Mucosa of stomach (tissue), 1 donor: ENCODE measurements at regions not wholly inside any gene's neighbourhood (a gene's known extent, or its start where the extent isn't known, plus 50 kb on each side); places are given as distances from the start of the nearest gene placed in this dataset.
A peak's percentile ranks its signal among the peaks of the same experiment; 100 is the strongest.
"Not testable (repeated sequence)": the region's sequence is repeated elsewhere in the genome, so short reads cannot be mapped to it uniquely, and the experiment has no call there.

Experiments used
- H3K27me3 ChIP-seq: one replicate; pipeline ENCODE4 v1.7.0; 2013; ENCODE audit warnings: mild to moderate bottlenecking, low read length; ENCODE audit not compliant: control insufficient read depth, insufficient read depth
- H3K36me3 ChIP-seq: one replicate; pipeline ENCODE4 v1.7.0; 2013; ENCODE audit warnings: low read length; ENCODE audit not compliant: control insufficient read depth, insufficient read depth
- H3K4me1 ChIP-seq: one replicate; pipeline ENCODE4 v1.7.0; 2013; ENCODE audit warnings: mild to moderate bottlenecking, low read length; ENCODE audit not compliant: control insufficient read depth, insufficient read depth
- H3K4me3 ChIP-seq: one replicate; pipeline ENCODE4 v1.7.0; 2013; ENCODE audit warnings: low read length
- H3K9ac ChIP-seq: one replicate; pipeline ENCODE4 v1.7.0; 2013; ENCODE audit warnings: mild to moderate bottlenecking, low read length, moderate library complexity
- H3K9me3 ChIP-seq: one replicate; pipeline ENCODE4 v1.7.0; 2013; ENCODE audit warnings: mild to moderate bottlenecking, low read length, moderate library complexity; ENCODE audit not compliant: control insufficient read depth
- donor health status: Pancreatic carcinoma.

- Histone ChIP-seq H3K36me3 (no peaks in the 10 kb centered on the region), H3K27me3 (no peaks in the 10 kb centered on the region), H3K9me3 (no peaks in the 10 kb centered on the region), H3K4me1 (peaks cover 5% of the 10 kb centered on the region), H3K9ac (no peak overlapping the region), H3K4me3 (no peak overlapping the region)
Observed at GRCh38 chr12:115370207-115370606, 686.2 kb upstream of the TBX3 start.

GRCh38 chr12:115366277-115366676 is 682.3 kb upstream of the TBX3 start:
- not testable (repeated sequence) for H3K36me3 ChIP-seq, H3K27me3 ChIP-seq, H3K4me1 ChIP-seq, H3K9me3 ChIP-seq, H3K4me3 ChIP-seq, H3K9ac ChIP-seq

GRCh38 chr12:115365765-115366164 is 681.8 kb upstream of the TBX3 start:
- H3K27me3 ChIP-seq, H3K4me1 ChIP-seq, H3K9ac ChIP-seq, H3K9me3 ChIP-seq, H3K36me3 ChIP-seq, H3K4me3 ChIP-seq: not testable (repeated sequence)

- Histone ChIP-seq H3K27me3 (no peaks in the 10 kb centered on the region), H3K36me3 (no peaks in the 10 kb centered on the region), H3K9me3 (no peaks in the 10 kb centered on the region), H3K9ac (no peak overlapping the region), H3K4me1 (no peaks in the 10 kb centered on the region), H3K4me3 (no peak overlapping the region)
Observed at GRCh38 chr12:115364921-115365320, 680.9 kb upstream of the TBX3 start.

GRCh38 chr12:115362339-115362976 is 678.5 kb upstream of the TBX3 start:
- no peak overlapping the region for H3K9ac ChIP-seq
- no peak overlapping the region for H3K4me3 ChIP-seq
- H3K36me3 ChIP-seq: no peaks in the 10 kb centered on the region
- H3K9me3 ChIP-seq: no peaks in the 10 kb centered on the region
- H3K4me1 ChIP-seq: no peaks in the 10 kb centered on the region
- H3K27me3 ChIP-seq: no peaks in the 10 kb centered on the region

GRCh38 chr12:115357681-115358080 is 673.7 kb upstream of the TBX3 start:
- no peaks in the 10 kb centered on the region for H3K9me3 ChIP-seq
- peaks cover 10% of the 10 kb centered on the region for H3K4me1 ChIP-seq
- no peak overlapping the region for H3K4me3 ChIP-seq
- H3K36me3 ChIP-seq: no peaks in the 10 kb centered on the region
- no peak overlapping the region for H3K9ac ChIP-seq
- H3K27me3 ChIP-seq: no peaks in the 10 kb centered on the region

GRCh38 chr12:115355301-115355700 is 671.3 kb upstream of the TBX3 start:
- no peaks in the 10 kb centered on the region for H3K9me3 ChIP-seq
- no peaks in the 10 kb centered on the region for H3K36me3 ChIP-seq
- no peak overlapping the region for H3K9ac ChIP-seq
- H3K4me3 ChIP-seq: no peak overlapping the region
- peaks cover 10% of the 10 kb centered on the region for H3K4me1 ChIP-seq
- H3K27me3 ChIP-seq: no peaks in the 10 kb centered on the region

- H3K36me3 ChIP-seq: no peaks in the 10 kb centered on the region
- H3K4me3 ChIP-seq: no peak overlapping the region
- peaks cover 10% of the 10 kb centered on the region for H3K4me1 ChIP-seq
- peak overlapping the region; percentile 53 for H3K9ac ChIP-seq
- no peaks in the 10 kb centered on the region for H3K27me3 ChIP-seq
- H3K9me3 ChIP-seq: no peaks in the 10 kb centered on the region
Observed at GRCh38 chr12:115354007-115354890, 670.3 kb upstream of the TBX3 start.

GRCh38 chr12:115353467-115353866 is 669.5 kb upstream of the TBX3 start:
- Histone ChIP-seq H3K4me3 (no peak overlapping the region), H3K36me3 (no peaks in the 10 kb centered on the region), H3K27me3 (no peaks in the 10 kb centered on the region)

GRCh38 chr12:115351514-115352077 is 667.6 kb upstream of the TBX3 start:
- H3K9me3 ChIP-seq: no peaks in the 10 kb centered on the region
- no peaks in the 10 kb centered on the region for H3K27me3 ChIP-seq
- no peaks in the 10 kb centered on the region for H3K36me3 ChIP-seq
- no peak overlapping the region for H3K9ac ChIP-seq
- peaks cover 10% of the 10 kb centered on the region for H3K4me1 ChIP-seq
- no peak overlapping the region for H3K4me3 ChIP-seq

More at GRCh38 chr12:115353467-115353866, 669.5 kb upstream of the TBX3 start:
- no peaks in the 10 kb centered on the region for H3K9me3 ChIP-seq
- H3K4me1 ChIP-seq: peaks cover 10% of the 10 kb centered on the region
- H3K9ac ChIP-seq: no peak overlapping the region

GRCh38 chr12:115349711-115350110 is 665.7 kb upstream of the TBX3 start:
- no peak overlapping the region for H3K9ac ChIP-seq
- H3K27me3 ChIP-seq: no peaks in the 10 kb centered on the region
- H3K9me3 ChIP-seq: no peaks in the 10 kb centered on the region
- H3K4me3 ChIP-seq: no peak overlapping the region
- no peaks in the 10 kb centered on the region for H3K36me3 ChIP-seq
- peaks cover 10% of the 10 kb centered on the region for H3K4me1 ChIP-seq

GRCh38 chr12:115348301-115348700 is 664.3 kb upstream of the TBX3 start:
- no peaks in the 10 kb centered on the region for H3K36me3 ChIP-seq
- no peaks in the 10 kb centered on the region for H3K9me3 ChIP-seq
- H3K4me1 ChIP-seq: no peaks in the 10 kb centered on the region
- H3K4me3 ChIP-seq: no peak overlapping the region
- no peaks in the 10 kb centered on the region for H3K27me3 ChIP-seq
- H3K9ac ChIP-seq: no peak overlapping the region
